Inflammatory macrophage treated with lipopolysaccharide for 4 hours (primary cell): ENCODE measurements at regions not wholly inside any gene's neighbourhood (a gene's known extent, or its start where the extent isn't known, plus 50 kb on each side); places are given as distances from the start of the nearest gene placed in this dataset.
"Not testable (repeated sequence)": the region's sequence is repeated elsewhere in the genome, so short reads cannot be mapped to it uniquely, and the experiment has no call there.

Source experiments
- DNase-seq: peaks from one replicate; pipeline ENCODE4 v3.0.0-alpha.2; 2020

DNA sequence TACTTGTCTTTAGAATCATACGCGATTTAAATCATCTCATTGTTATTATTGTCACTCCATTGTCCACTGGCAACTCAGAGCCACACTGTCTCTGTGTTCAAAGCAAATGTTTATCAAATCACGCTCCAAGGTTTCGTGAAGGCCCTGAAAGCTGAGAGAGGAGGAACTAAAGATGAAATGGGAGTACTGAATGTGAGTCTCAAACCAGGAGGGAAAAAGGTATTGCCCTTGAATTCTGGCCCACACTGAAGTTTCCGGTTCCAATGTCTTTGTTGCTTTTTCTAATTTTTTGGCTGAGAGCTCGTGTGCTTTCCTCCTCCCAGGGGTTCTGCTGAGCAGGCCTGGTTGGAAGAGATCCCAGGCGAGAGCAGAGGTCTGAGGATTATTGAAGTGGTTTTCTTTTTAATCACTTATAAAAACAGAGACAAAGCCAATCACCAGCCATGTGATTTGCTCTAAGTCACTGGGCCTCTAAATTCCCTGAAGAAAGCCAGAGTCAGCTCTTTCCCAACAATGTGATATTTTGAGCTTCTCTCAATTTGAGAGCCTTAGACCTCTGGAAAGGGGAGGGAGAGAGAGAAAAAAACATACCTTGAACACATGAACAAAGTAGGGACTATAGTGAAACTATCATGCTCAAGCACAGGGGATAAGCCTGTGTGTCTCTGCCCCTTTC is 420.8 kb upstream of the GRAMD2B start:
- DNase-seq = no peak

DNA sequence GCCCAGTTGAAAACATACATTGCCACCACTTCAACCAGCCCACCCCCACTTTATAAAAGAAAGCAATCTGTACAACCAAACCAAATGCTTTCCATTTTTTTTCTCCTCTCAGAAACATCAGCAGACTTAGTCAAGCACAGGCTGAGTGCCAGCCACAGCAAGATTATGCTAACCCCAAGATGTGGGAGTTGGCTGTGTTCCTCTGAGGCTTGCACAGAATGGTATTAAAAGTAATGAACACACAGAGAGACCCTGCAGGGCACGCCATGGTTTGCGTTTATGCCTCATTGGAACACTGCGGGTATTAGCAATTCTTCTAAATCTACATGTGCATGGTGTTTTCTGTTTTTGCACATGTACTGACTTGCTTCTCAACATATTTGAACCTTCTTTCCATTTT is 419.9 kb upstream of the GRAMD2B start:
- DNase-seq = no peak

DNA sequence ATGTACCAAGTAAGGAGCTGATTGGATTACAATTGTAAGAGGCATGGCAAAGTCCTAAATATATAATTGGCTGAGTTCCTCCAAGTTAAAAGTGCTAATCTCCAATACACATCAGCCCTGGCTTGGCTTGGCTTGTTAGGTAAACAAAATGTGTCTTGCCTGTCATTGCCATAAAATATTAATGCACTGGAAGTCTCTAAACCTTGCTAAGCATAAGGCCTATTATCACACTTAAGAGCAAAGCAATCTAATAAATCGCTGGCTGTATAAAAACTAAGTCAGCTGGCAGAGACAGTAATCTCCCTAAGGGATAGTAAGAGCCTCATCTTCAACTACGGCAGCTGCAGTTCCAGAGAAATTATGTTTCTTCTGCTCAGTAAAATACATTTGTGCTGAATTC is 418.6 kb upstream of the GRAMD2B start:
- no peak for DNase-seq

DNA sequence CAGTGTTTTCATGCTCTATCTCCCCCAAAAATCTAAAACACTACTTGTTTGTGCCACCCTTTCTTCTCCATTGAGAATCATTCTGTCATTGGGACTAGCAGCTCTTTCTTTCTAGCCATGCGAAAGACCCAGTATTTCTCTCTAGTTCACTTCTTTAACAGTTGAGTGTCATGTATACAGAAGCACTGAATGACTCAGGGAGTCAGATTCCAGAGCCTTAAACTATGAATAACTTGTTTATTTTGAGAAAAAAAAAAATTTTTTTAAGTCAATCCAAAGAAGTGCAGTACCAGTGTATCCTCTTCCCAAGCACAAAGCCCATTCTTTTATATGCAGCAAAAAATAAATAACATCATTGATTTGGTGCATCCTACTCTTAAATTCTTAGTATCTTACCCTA is 415.4 kb upstream of the GRAMD2B start:
- no peak for DNase-seq

DNA sequence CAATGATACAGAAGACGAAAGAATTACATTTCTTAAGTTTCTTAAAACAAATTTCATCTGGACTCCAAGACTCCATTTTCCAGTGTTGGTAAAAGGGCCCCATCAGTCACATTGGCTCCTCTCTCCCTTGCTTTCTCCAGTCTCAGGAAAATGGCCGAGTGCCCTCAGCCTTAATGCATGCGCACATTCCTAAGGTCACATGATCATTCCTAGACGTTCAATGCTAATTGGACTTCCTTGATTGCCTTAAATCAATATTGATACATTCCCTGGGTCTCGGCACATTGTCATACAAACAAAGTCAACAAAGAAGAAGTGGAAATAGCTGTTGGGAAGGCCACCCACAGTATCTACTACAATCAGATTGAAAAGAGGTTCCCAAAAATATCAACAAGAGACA is 413.6 kb upstream of the GRAMD2B start:
- DNase-seq = no peak

DNA sequence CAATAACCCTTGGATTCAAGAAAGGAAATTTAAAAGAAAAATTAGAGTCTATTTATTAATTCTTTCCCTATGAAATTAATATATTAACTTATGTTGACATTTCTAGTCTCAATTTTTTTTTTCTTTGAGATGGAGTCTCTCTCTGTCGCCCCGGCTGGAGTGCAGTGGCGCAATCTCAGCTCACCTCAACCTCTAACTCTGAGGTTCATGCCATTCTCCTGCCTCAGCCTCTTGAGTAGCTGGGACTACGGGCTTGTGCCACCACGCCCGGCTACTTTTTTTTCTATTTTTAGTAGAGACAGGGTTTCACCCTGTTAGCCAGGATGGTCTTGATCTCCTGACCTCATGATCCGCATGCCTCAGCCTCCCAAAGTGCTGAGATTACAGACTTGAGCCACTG is 411.7 kb upstream of the GRAMD2B start:
- not testable (repeated sequence) for DNase-seq

DNA sequence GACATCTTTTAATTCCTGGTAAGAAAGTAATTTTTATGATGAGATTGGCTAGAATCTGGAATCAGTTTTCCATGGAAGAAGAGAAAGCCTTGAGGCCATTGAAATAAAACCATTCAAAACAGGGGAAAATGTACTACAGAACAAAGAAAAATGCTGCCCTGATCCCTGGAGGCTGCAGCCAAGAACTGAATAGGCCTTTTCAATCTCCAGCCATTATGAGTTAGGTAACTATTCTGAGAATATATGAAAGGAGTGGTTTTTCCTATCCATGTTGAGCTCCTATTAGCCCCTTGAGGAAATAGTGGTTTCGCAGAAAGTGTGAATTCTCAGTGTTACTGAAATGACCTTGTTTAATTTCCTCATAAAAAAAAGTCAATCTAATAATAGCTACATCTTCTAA is 408.5 kb upstream of the GRAMD2B start:
- no peak for DNase-seq

DNA sequence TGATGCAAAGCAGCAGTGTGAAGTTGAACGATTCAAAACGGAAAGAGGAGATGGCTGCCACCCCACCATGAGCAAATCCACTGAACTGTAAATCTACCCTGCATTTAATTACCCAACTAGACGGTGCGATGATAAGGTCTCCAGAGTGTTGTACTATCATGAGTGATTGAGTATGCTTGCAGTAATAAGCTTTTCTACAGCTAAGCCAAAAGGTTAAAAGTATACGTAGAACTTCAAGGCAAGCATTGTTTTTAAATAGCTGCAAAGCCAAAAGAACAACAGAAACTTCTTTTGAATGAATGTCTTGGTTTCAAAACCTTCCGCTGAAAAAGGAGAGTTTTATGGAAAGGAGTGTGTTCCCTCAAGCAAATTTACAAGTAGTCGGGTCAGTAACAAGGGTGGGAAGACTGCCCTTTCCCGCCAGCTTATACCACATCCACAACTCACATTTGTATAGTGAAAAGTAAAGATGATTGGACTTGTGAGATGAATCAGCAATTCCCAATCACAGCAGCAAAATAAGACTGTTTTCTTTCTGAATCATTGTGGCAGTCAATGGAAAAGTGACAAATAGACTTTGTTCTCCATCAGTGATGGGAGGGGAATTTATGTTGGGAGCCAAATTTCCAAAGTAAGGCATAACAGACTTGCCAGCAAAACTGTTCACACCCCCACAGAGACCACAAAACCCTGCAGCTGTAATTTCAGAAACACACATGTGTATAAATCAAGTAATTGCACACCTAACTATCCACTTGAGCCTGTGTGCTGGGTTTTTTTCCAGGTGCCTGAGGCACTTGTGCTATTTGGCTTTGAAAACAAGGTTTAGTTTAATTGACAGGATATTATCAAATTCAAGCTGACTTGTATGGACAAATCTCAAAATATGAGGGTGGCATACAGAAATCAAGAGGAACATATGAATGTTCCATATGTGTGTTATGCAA is 407.7 kb upstream of the GRAMD2B start:
- no peak for DNase-seq

DNA sequence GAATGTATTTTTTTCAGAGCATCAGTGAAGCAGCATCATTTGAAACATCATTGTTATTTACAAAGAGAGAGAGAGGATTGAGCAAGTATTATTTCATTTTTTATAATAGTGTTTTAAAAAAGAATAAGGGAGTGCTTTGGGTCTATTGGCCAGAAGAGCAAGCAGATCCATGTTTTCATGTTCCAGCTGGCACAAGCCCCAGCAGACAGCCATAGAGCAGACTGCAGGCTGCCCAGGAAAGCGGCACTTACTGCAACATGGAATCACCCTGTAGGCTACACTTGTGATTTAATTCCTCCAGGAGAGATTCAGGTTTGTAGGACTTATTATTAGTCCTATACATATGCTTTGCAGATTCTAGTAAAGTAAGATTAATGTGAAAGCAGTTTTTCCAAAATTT is 407.0 kb upstream of the GRAMD2B start:
- DNase-seq = no peak

DNA sequence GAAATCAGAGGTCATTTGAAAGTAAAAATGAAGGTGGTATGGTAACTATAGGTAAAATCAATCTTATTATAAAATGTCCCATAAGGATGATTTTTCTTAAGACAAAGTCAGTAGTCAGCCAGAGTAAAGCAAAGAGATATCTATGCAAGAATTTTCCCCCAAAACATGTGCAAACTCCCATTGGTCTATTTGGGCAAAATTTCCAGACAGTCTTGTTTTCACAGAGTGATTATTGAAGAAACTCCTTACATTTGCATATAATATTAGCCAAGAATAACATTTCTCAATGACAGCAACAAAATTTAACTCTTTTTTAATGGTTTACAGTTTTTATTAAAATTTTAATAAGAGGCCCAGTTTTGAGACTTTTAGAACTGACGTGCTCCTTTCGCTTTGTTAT is 406.1 kb upstream of the GRAMD2B start:
- no peak for DNase-seq

DNA sequence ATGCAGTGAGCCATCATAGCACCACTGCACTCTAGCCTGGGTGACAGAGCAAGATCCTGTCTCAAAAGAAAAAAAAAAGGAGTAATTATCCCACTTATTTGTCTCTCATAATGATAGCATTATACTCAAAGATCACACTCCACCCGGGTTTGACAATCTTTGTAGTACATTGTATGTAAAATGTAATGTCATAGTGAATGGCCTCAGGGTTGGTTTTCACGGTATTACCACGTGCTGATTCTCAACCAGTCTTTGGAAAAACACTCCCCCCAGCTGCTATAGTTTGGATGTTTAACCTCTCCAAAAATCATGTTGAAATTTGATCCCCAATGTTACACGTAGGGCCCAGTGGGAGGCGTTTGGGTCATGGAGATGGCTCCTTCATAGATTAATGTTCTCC is 402.4 kb upstream of the GRAMD2B start:
- DNase-seq = no peak

DNA sequence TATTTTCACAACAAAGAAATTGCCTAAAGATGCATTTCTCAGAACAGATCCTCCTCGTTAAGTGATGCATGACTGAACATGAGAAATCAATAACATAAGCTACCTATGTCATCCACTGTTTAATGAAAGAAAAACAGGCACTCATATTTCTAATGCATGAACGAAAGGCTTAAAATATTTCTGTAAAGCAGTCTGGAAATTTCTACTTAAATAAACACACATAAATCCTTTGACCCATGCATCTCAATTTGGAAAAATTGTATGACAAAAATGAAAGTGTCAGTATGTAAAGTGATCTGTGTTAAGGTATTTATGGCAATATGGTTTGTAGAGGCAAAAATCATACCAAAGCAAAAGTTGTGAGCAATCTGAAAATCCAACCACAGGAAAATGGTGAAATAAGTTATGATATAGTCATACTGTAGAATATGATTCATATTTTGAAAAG is 399.2 kb upstream of the GRAMD2B start:
- no peak for DNase-seq

DNA sequence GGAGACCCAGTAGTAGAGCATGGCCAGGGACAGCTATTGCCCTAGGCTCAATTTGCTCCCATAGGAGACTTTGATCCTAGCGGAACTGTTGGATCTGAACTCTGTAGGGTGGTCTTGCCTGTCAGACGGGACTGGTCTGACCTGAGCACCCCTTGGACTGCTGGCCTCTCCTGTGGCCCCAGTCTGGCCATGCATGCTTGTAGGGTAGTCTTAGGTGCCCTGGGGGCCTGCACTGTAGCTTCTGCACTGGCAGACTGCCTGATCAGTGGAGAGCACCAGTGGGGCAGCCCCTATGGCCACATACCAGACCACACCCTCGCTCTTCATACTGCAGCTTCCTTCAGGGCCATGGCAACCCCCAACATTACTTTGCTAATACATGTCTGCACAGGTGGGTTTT is 396.1 kb upstream of the GRAMD2B start:
- no peak for DNase-seq

DNA sequence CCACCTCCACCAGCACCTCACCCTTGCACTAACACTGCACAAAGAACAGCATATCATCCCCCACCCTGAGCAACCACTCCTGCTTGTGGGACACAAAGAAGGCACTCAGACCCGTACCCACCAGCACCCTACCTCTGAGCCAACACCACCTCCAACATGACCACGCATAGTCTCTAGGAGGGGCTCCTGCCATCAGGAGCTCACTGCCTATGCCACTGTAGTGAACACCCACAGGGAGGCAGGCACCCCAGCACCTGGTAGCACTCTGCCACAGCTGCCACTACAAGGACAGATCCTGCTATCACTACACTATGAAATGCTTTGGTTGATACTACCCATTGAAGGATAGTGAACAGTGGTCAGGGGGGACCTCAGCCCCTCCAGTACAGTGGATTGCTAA is 395.6 kb upstream of the GRAMD2B start:
- DNase-seq = no peak

DNA sequence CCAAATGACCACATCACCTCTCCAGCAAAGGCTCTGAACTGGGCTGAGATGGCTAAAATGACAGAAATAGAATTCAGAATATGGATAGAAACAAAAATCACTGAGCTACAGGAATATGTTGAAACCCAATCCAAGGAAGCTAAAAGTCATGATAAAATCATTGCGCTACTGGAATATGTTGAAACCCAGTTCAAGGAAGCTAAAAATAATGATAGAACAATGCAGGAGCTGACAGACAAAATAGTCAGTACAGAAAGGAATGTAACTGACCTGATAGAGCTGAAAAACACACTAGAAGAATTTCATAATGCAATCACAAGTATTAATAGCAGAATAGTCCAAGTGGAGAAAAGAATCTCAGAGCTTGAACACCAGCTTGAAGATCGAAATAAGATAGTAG is 394.9 kb upstream of the GRAMD2B start:
- no peak for DNase-seq

DNA sequence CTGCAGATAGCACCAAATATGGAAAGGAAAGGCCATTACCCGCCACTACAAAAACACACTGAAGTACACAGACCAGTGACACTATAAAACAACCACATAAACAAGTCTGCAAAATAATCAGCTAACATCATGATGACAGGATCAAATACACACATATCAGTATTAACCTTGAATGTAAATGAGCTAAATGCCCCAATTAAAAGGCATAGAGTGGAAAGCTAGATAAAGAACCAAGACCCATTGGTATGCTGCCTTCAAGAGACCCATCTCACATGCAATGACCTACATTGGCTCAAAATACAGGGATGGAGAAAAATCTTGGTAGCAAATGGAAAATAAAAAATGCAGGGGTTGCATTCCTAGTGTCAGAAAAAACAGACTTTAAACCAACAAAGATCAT is 393.9 kb upstream of the GRAMD2B start:
- not testable (repeated sequence) for DNase-seq

DNA sequence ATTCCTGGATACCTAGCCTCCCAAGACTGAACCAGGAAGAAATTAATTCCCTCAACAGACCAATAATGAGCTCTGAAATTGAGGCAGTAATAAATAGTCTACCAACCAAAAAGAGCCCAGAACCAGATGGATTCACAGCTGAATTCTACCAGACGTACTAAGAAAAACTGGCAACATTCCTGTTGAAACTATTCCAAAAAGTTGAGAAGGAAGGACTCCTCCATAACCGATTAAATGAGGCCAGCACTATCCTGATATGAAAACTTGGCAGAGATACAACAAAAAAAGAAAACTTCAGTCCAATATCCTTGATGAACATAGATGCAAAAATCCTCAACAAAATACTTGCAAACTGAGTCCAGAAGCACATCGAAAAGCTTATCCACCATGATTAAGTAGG is 392.5 kb upstream of the GRAMD2B start:
- no peak for DNase-seq

DNA sequence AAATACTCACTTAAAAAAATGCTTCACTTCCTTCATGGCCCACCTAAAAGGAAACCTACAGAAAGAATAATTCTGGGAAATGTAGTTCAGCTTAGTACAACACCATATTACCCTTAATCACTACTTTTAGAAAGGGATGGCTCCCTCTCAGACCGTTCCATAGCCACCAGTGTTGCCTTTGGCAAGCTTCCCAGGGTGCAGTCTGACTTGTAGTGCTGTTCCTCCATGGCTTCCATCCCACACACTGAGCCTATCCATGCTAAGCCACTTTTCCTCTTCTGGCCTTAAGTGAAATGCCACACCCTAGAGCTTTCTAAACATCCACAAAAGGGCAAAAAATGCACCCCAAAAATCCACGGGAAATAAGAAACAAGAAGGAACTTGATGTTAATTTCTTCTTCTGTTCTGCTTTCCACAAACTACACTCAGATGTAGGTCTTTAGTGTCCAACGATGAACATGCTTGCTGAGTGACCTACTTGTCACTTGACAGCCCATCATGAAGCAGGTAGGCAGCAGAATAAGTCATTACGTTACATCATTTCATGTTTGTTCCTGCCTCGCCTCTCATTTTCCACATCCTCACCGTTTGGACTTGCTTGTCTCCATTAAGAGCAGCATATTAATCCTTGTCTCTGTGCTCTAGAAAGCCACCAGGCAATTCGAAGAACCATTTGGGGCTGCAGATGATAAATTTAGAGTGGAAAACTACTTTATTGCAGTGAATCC is 391.1 kb upstream of the GRAMD2B start:
- DNase-seq = no peak

DNA sequence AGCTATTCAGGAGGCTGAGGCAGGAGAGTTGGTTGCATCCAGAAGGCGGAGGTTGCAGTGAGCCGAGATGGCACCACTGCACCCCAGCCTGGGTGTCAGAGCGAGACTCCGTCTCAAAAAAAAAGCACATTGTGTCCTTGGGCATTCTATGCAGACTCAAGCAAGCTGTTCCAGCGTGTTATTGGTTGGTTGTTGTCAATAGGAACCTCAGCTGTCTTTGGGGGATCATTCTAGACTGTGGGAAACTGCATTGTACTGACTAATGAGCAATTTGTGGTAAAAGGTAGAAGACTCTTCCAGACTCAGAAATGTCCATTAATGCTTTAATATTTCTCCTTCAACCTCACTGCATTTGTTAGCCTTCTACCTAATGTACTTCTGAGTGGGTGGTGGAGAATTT is 379.5 kb upstream of the GRAMD2B start:
- DNase-seq = no peak

DNA sequence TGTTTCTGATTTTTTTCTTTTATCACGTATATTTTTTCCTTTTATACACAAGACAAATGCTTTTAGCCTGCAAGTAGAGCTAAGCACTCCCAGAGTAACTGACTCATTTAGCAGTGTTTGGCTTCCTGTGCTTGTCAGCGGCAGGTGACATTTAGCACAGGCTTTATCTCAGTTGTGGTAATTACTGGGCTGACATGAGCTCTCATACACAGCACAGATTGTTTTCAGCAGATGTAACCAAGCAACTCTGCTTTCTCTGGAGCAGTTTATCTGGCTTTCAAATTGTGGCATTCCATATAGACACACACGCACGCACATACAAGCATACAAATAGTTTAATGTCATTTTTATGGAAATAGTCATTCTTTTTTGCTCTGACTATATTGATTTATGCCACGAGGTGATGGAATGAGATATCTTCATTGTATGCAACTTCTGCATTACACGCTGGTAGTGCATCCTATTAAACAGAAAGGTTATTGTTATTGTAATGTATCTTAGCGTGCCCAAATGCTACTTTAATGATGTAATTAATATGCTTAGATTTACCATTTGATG is 379.0 kb upstream of the GRAMD2B start:
- DNase-seq = no peak

DNA sequence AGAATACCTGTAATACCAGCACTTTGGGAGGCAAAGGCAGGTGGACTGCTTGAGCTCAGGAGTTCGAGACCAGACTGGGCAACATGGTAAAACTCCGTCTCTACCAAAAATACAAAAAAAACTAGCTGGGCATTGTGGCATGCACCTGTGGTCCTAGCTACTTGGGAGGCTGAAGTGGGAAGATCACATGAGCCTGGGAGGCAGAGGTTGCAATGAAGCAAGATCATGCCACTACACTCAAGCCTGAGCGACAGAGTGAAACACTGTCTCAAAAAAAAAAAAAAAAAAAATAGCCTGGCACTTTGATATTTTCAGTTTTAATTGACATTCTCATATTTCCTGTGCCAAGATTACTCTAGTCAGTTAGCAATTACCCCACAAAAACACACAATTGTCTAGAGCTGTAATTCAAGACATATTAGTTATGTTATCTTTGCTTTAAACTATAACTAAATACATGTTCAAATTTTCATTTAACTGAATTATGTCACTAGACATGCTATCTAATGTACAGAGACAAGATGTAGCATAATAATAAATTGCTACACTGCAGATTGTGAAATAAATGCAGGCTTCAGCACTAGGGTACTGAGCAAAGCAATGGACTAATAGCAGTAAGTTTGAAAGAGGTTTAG is 378.2 kb upstream of the GRAMD2B start:
- no peak for DNase-seq

DNA sequence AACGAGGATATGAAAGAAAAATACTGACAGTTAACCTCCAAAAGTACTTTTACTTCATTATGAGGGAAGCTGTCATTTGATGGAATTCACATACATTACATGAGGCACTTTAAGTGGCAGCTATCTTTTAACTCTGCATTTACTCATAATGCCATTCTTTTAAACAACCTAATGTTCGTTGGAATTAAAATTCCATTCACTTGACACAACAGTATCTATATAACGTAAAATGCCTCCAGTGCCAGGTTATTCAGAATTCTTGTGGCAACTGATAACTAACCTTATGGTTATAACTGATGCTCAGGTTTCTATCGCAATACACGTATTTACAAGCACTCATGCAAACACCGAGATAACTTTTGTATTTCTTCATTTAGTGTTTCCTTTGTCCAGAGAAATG is 376.9 kb upstream of the GRAMD2B start:
- DNase-seq = no peak
